ENCODE measurements at regions not wholly inside any gene's neighbourhood (a gene's known extent, or its start where the extent isn't known, plus 50 kb on each side); places are given as distances from the start of the nearest gene placed in this dataset.

DNA sequence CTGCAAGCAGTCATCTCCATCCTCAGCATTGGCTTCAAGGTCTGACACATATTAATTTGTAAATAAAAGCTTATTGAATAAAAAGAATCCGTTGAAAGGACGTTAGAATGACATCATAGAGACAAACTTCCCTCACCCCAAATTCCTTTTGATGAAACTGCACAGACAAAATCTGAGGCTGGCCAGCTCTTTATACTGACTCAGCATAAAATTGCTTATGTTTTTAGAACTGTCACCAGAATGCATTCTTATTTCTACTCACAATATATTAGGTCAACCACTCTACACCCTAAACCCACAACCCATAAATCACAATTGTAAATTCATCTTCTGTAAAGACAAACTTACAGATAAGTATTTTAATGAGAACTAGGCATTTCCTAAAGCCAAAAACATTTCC lies 359.2 kb upstream of the TEX13C start:
- Histone ChIP-seq H3K27ac (ENCODE audit: extremely low read depth, low read depth, low read length) (no peak overlapping the region), H3K9ac (ENCODE audit: insufficient read depth in 1 of 2, low read depth in 2 of 2, low read length in 2 of 2) (no peak overlapping the region), H3K9me3 (replicated peaks; ENCODE audit: control insufficient read depth, insufficient read depth, low read depth, low read length) (no peaks in the 10 kb centered on the region), H3K4me3 (no peak overlapping the region), H3K79me2 (ENCODE audit: control insufficient read depth, insufficient read depth, low read length) (no peaks in the 10 kb centered on the region), H3K36me3 (ENCODE audit: control insufficient read depth, insufficient read depth, low read length) (no peaks in the 10 kb centered on the region), H3K27me3 (ENCODE audit: control insufficient read depth in 2 of 2, insufficient read depth in 2 of 2, low read length in 2 of 2) (no peaks in the 10 kb centered on the region), H2AFZ (ENCODE audit: low read depth, low read length) (no peak overlapping the region), H3K4me2 (ENCODE audit: insufficient read depth, low read length) (no peak overlapping the region), H4K20me1 (replicated peaks; ENCODE audit: control insufficient read depth, insufficient read depth, low read length) (no peaks in the 10 kb centered on the region), H3K4me1 (replicated peaks in 1 of 2; ENCODE audit: control insufficient read depth in 2 of 2, insufficient read depth in 2 of 2, low read length in 2 of 2) (no peaks in the 10 kb centered on the region), H3K9me1 (ENCODE audit: control insufficient read depth, insufficient read depth, low read length) (no peaks in the 10 kb centered on the region)
- CTCF ChIA-PET (ENCODE audit: low intra/inter-chr PET ratio), result no interaction called here
- no peak for FAIRE-seq
- WGBS (ENCODE audit: insufficient coverage, low coverage, missing lambda C conversion rate), result 9% methylated on average over 2 of the region's 2 CpGs
- POLR2A ChIA-PET, result interaction anchor here (1.2 kb wide), 1 partner anchor 23 kb away, joined by 3 read pairs; no protein-coding TSS in a partner anchor
- intact Hi-C loops (cut with micrococcal nuclease) (no loop called here), in situ Hi-C loops (cut with MboI) (no loop called here)
- ATAC-seq, result no peak
- DNase-seq (ENCODE audit: extremely low read depth in 1 of 4, low spot score in 3 of 4), result no peak
- no TSS peak for BruUV-seq (replicated peaks)
- TF ChIP-seq HDAC2 (IDR thresholded peaks at IDR 0.05) (no peak), MEIS2 (IDR thresholded peaks at IDR 0.05; ENCODE audit: partially characterized antibody) (peak; percentile 26), MAFF (IDR thresholded peaks at IDR 0.05; ENCODE audit: low read length) (peak; percentile 95), BHLHE40 (IDR thresholded peaks at IDR 0.05; ENCODE audit: low read length) (no peak), FOSL1 (tag; conservative IDR thresholded peaks at IDR 0.05) (no peak), MYNN (IDR thresholded peaks at IDR 0.05) (no peak), MYNN (CRISPR knock-in tag; IDR thresholded peaks at IDR 0.05) (no peak), LEF1 (IDR thresholded peaks at IDR 0.05) (no peak), C11orf30 (IDR thresholded peaks at IDR 0.05; ENCODE audit: low read depth) (peak; percentile 87), ZC3H11A (IDR thresholded peaks at IDR 0.05; ENCODE audit: low read depth, low read length) (no peak), SIRT6 (IDR thresholded peaks at IDR 0.05; ENCODE audit: low read depth, low read length) (no peak), CHCHD3 (CRISPR knock-in tag; IDR thresholded peaks at IDR 0.05) (no peak), ZNF584 (CRISPR knock-in tag; IDR thresholded peaks at IDR 0.05; ENCODE audit: low read depth) (no peak), BACH1 (tag; IDR thresholded peaks at IDR 0.05) (peak; percentile 55; the same call in 1 of the 2 replicates), BMI1 (IDR thresholded peaks at IDR 0.05; ENCODE audit: low read length) (no peak), ZFP1 (CRISPR knock-in tag; IDR thresholded peaks at IDR 0.05) (no peak), MAFG (tag; conservative IDR thresholded peaks at IDR 0.05) (peak; percentile 90), ZNF316 (IDR thresholded peaks at IDR 0.05) (peak; percentile 96), NFE2 (IDR thresholded peaks at IDR 0.05; ENCODE audit: low read depth) (peak; percentile 19; the same call in 1 of the 2 replicates), MAFK (IDR thresholded peaks at IDR 0.05; ENCODE audit: low read length) (peak; percentile 94)
- TF ChIP-seq, protein P1, sequence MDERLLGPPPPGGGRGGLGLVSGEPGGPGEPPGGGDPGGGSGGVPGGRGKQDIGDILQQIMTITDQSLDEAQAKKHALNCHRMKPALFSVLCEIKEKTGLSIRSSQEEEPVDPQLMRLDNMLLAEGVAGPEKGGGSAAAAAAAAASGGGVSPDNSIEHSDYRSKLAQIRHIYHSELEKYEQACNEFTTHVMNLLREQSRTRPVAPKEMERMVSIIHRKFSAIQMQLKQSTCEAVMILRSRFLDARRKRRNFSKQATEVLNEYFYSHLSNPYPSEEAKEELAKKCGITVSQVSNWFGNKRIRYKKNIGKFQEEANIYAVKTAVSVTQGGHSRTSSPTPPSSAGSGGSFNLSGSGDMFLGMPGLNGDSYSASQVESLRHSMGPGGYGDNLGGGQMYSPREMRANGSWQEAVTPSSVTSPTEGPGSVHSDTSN (CRISPR knock-in tag; IDR thresholded peaks at IDR 0.05; ENCODE audit: low read depth), result no peak
- TF ChIP-seq, protein P1 (tag; conservative IDR thresholded peaks at IDR 0.05; ENCODE audit: low read depth), result peak; percentile 36; the same call in 1 of the 2 replicates
- TF ChIP-seq, protein P2, sequence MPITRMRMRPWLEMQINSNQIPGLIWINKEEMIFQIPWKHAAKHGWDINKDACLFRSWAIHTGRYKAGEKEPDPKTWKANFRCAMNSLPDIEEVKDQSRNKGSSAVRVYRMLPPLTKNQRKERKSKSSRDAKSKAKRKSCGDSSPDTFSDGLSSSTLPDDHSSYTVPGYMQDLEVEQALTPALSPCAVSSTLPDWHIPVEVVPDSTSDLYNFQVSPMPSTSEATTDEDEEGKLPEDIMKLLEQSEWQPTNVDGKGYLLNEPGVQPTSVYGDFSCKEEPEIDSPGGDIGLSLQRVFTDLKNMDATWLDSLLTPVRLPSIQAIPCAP (CRISPR knock-in tag; IDR thresholded peaks at IDR 0.05; ENCODE audit: borderline replicate concordance), result no peak
- TF ChIP-seq, protein P3, sequence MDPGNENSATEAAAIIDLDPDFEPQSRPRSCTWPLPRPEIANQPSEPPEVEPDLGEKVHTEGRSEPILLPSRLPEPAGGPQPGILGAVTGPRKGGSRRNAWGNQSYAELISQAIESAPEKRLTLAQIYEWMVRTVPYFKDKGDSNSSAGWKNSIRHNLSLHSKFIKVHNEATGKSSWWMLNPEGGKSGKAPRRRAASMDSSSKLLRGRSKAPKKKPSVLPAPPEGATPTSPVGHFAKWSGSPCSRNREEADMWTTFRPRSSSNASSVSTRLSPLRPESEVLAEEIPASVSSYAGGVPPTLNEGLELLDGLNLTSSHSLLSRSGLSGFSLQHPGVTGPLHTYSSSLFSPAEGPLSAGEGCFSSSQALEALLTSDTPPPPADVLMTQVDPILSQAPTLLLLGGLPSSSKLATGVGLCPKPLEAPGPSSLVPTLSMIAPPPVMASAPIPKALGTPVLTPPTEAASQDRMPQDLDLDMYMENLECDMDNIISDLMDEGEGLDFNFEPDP (CRISPR knock-in tag; IDR thresholded peaks at IDR 0.05), result no peak

Data from K562 (cell line).